HG02759 (cell line): ENCODE measurements at regions not wholly inside any gene's neighbourhood (a gene's known extent, or its start where the extent isn't known, plus 50 kb on each side); places are given as distances from the start of the nearest gene placed in this dataset.

Experiments
- ATAC-seq: cut with Tn5 transposase; IDR thresholded peaks from one replicate; pipeline ENCODE4 v1.9.1; 2021; ENCODE audit warnings: mild to moderate bottlenecking, moderate library complexity; ENCODE audit not compliant: unreplicated experiment

DNA sequence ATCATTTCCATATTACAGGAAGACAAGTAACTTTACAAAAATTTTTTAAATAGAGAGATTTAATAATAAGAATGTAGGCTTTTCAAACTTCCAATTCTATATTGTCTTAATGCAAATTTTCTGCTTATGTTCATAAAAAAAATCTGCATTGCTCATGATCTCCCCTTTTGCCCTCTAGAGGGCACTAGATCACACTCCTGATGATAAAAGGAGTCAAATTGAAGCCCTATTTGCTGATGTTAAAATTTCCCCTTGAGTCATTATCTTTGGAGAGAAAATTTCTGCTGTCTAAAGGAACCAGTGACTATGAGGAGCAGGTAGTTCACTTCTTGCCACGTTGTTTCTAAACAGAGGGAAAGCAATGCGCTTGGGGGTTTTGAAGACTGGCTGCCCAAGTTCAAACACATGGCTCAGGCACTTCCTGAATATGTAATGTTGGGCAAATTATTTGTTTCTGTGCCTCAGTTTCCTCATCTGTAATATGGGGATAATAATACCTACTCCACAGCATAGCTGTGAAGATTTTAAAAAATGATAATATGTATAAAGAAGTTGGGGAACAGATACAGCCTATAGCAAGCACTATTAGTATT, 874.2 kb downstream of the TFAP2A start:
- peak; percentile 66 for ATAC-seq

DNA sequence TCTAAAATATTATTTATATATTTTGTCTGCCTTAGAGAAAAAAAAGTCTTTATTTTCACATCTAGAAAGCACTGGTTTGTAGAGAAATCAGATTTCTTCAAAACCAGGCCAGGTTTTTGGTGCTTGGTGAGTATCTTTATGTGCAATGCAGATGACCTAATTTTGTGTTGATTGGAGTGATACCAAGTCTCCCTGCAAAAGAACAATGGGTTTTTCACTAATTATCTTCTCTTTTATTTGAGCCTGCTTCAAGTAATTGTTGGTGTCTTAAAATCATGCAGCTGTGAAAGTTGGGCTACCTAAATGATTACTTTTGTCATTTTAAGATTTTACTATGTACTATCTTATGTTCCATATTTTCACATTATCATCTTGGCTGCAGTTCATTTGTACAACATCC, 874.7 kb downstream of the TFAP2A start:
- ATAC-seq: no peak

DNA sequence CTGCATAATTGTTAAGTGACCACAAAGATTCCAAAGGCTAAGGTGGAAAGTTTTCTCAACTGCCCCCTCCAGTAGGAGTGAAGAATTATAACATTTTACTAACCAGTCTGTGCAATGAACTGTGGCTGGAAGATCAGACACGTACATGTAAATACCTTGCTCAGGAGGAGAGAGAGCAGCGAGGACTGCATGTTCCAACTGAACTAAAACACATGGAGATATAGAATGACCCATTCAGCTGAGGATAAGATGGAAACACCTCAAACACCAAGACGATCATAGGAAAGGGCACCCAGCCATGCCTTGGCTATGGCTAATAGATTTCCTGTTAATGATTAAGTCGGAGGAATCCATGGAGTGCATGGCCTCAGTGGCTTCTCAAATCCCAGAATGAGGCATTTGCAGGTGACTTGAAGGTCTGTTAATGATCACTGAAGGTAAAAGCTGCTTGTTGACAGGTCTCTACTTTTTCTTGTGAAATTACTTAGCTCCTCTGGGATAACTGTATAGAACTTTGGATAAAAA, 875.6 kb downstream of the TFAP2A start:
- no peak for ATAC-seq

DNA sequence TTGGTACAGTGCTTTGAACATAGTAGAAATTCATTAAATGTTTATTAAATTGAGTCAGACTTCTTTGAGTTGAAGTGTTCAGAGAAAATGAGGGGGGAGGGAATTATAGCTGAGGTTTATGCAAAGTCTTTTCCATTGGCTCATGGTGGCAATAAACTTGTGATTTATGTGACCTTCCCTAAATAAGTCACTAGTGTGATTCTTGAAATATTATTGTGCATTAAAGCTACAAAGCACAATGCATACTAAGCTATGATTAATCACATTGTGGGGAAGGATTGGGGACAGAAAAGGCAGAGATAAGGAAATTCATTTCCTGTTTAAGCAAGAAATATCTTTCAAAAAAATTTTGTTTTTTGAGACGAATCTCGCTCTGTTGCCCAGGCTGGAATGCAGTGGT, 877.5 kb downstream of the TFAP2A start:
- no peak for ATAC-seq

DNA sequence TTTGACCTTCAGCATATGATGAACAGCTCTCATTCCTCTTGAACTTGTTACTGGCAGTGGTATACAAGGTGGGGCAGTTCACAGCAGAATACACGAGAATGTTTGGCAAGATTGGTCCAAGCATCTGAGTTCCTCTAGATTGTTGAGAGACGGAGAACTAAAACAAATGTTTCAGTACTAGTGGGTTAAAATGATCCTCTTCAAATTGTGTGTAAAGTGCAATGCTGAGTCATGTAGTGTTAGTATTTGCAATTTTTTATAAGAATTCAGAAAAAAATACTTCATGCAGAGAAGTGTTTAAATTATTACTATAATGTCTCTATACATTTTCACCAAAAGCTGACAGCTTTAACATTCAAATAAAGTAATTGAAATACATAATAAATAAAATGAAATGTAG, 879.8 kb downstream of the TFAP2A start:
- ATAC-seq: no peak

DNA sequence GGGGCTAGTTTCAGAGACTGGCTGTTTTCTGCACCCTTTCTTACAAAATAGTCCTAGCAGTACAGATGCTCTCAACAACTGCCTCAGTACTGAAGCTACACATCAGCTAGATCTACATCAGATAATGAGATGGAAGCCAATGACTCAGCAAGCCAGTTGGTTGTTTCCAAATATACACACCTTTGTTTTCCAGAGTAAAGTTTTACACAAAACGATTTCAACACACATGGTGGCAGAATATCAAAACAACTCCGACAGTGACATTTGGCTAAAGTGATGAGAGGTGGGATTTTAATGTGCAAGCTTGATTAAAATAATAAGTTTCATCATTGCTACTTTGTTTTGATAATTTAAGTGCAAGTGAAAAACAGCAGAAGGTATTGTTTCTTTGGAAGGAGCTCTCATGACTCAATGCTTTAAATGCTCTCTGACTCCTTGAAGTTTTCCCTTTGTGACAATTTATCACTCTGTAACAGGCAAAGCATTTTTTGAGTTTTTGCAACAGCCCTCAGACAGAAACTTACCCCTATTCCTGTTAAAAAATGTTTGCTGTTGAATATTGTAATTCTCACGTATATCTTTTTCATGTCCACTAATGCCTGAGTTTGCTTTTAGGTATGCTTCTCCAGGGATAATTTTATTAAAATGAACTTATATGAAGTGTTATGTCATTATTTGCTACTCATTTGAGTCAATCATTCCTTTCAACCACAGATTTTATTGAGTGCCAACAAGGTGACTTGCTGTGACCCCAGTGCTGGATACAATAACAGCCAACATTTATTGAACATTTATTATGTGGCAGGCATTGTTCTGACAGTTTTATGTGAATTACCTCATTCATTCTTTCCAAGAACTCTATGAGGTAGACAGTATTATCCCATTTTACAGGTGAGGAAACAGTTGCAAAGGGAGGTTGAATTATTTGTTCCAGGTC, 882.0 kb downstream of the TFAP2A start:
- no peak for ATAC-seq

DNA sequence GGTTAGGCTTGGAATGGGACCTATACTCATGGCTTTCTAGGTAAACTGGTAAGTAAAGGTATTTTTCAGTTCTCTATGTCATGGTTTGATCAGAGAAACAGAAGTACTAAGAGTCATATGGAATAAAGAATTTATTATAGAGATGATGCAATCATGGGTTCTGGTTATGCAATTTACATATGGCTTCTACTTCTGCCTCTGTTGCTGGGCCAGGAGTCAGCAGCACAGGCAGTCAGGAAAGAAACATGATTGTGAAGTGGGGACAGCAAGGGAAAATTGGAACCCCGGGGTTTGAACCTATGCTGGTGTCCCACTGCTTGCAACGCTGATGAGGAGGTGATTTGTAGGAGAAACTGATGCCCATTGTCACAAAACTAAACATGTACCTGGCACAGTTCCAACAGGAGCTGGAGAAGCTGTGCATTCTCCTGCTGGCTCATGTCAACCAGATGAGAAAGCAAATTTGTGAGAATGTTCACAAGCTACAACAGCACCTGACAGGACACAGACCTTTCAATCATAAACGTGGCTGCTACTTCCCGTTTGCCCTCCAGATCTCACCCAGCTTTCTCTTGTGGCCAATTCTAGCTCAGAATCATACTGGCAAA, 887.1 kb downstream of the TFAP2A start:
- ATAC-seq: no peak

DNA sequence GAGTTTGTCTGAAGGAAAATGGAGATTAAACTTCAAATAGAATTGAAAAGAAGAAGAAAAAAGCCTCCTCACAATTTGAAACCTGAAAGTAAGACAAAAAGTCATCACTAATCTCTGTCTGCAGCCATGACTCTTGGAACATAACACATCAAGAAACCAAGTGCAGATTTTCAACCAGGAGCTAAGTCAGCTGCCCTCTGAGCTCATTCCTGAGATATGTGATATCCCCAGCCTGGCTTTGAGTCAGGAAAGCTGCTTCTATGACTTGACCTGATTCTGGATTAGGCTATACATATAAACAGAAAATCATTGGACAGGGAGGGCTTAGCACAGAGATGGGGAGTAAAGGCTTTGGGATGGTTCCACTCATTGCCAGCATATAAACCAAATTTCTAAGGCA, 891.4 kb downstream of the TFAP2A start:
- no peak for ATAC-seq

DNA sequence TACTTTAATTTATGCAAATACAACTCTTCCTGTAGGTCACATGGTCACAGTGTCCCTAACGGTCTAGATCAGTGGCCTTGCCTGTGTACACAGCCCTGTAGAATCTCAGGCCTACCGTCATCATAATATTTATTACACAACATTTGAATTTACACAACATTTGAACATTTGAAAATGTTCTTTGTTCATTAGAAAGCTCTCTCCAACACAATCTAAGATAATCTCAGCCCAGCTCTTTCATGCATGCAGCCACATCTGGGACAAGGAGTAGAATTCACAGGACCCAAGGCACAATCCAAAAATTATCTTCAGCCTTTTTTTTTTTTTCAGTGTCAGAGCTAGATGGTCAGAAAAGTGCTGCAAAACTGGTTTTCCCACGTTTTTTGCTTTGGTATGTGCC, 892.8 kb downstream of the TFAP2A start:
- no peak for ATAC-seq

DNA sequence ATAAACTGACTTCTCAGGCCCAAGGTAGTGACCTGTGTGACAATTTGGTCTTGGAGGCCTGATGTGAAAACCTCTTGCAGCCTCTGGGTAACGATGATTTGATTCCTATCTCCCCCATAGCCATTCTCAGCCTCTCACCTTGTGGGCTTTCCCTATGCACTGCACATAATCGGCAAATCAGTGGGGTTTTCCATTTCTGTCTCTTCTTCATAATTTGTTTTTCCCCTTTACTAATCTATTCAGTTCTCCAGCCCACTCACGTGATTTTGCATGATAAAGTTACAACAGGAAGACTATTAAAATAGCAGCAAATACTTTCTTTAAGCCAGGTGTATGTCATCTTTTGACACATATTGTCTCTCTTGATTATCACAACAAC, 893.7 kb downstream of the TFAP2A start:
- ATAC-seq: peak; percentile 70

DNA sequence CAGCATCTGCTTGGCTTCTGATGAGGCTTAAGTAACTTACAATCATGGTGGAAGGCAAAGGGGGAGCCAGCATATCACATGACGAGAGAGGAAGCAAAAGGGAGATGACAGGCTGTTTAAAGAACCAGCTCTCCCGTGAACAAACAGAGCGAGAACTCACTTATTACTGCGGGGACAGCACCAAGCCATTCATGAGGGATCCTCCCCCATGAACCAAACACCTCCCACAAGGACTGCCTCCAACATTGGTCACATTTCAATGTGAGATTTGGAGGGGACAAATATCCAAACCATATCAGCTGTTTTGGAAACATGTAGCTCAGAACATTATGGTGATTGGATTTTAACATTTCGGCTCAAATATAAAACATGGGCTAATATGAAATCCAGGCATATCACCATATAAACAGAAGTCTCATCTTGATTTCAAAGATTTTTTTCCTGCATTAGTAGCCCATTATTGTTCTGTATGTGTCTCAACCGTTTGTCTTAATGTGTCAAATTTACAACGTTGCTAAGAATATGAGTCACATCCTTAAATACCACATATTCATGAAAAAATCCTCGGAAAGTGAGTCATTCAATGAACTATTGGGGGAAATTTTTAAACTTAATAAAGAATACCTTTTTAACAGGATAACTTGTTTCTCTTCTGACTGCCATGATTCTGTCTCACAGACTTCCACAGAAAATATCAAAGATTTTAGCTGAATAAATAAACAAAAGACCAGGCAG, 894.3 kb downstream of the TFAP2A start:
- peak; percentile 51 for ATAC-seq

DNA sequence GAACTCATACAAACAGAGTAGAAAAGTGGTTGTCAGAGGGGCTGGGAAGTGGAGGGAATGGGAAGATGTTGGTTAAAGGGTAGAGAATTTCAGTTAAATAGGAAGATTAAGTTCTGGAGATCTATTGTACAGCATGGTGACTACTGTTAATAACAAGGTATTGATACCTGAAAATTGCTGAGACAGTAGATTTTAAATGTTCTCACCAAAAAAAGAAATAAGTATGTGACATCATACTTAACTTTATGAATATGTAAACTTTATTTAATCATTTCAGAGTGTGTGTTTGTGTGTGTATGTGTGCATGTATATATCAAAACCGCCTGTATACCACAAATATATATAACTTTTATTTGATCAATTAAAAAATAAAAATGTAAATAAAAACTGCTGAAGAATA, 896.4 kb downstream of the TFAP2A start:
- no peak for ATAC-seq

DNA sequence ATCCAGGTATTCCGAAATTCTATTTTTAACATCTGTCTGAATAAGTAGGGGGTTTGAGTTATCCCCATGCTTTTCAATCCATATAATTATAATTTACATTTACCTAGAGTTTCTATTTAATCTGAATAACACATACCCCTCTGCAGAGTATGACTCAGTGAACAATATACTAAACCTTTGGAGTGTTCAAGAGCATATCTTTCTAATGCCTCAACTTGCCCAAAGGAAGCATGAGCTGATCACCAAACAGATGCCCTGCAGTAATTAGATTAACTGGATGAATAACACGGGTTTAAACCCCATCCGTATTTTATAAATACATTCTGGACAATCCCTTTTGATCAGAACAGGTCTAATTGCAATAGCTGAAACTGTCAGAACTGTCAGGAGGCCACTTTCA, 897.1 kb downstream of the TFAP2A start:
- no peak for ATAC-seq

DNA sequence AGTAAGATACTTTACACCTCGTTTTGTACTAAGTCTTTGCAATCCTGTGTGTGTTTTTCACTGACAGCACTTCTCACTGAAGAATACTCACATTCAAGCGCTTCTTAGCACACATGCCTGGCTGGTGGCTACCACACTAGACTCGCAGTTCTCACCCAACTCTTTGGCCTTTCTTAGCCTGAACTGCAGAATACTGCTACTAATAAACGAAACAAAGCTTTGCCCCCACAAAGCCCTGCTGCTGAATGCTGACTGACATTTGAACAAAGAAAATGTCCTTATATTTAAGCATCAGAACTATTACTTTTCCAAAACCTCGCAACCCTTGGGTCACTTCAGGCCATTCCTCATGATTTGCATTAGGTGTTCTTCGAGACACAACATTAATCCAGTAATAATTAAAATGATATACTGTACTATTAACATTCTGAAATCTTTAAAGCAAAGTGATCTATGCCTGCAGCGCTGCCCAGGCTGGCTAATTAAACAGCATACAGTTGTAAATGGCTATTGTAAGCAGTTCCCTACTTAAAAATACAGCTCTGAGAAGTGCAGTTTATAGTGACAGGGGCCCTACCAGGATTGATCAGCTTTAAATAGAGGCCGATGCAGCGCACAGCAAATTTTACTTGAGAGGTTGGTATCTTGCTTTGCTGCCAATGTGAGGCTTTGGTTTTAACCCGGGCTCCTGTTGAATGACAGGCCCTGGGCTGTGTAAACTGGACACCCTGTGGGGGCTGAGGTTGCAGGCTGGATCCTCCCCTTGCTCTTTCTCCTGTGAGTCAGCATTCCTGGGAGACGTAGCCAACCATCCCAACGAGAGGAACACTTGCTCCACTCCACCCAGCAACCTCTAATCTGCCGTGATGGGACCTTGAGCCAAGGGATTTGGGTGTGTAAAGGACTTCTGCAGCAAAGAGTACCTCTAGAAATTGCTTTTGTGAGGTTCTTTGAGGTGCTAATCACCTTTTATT, 899.0 kb downstream of the TFAP2A start:
- ATAC-seq: no peak

DNA sequence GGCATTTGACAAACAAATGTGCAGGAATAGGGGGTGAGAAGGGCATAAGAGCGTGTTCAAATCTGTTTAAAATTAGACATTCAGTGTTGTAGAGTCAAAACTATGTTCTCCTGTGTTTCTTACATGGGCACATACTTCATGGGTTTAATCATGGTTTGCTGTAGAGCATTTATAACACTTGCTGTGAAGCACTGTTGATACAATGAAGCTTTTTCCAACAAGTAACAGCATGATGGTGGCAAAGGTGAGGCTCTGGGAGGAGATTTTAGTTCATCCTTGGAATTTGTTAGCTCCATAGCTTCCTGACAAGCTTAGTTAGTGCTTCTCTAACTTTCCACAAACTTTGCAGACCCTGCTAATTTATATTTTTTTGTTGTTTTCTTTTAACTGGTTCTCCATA, 900.7 kb downstream of the TFAP2A start:
- no peak for ATAC-seq

DNA sequence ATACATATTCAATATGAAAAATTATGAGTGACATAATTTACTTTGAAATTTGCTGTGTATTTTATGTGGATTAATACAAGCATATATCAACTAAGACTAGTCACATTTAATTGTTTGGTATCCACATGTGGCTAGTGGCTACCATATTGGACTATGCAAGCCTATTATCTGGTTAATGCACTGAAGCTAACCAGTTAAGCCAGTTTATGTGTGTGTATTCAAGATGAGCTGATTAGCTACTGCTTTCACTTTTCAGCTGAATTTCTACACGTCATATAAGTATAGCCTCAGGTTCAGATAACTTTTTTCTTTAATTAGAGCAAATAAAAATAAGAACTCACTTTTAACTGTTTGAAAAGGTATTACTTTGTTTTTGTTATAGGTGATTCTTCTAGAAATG, 903.7 kb downstream of the TFAP2A start:
- no peak for ATAC-seq

DNA sequence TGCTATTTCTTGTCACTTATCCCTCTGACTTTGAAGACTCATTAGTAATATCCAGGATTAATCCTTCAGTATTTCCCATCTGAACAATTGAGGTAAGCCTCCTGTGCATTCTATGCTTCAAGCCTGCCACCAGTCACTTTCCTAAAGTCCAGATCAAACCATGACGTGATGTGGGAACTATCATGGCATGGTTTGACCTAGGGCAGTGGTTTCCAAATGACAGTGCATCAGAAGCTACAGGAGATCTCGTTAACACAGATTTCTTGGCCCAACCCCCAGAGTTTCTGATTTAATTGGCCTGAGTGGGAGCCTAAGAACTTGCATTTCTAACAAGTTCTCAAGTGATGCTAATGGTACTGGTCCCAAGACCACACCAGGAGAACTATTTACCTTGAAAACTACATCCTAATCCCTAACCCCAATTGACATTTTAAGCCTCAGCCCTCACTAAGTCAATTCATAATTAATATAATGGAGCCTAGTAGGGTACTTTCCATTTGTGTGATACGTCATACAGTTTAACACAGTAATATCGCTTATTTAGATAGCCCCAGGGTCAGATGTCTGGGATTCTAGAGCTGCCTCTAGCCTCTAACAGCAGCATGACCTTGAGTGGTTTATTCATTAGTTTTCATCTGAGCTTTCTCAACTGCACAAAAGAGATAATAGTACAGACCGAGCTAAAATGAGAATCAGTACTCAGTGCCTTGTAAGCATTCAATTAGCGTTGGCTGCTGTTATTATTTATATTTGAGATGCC, 907.6 kb downstream of the TFAP2A start:
- no peak for ATAC-seq

DNA sequence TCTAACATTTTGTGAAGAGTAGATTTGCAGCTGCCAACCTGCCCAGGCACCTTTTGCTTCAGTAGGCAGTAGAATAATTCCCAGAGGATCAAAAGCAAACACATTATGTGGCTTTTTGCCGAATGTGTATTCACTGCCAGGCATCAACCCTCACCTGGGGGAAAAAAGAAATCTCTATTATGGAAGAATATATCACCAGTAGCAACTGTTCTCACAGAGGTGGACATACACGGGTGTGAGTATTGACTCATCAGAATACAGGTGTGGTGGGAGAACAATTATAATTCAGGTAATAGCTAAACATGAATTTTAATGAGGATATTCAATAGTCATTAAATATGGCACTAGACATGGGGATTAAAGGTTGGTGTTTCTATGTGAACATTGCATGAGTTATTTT, 910.7 kb downstream of the TFAP2A start:
- no peak for ATAC-seq

DNA sequence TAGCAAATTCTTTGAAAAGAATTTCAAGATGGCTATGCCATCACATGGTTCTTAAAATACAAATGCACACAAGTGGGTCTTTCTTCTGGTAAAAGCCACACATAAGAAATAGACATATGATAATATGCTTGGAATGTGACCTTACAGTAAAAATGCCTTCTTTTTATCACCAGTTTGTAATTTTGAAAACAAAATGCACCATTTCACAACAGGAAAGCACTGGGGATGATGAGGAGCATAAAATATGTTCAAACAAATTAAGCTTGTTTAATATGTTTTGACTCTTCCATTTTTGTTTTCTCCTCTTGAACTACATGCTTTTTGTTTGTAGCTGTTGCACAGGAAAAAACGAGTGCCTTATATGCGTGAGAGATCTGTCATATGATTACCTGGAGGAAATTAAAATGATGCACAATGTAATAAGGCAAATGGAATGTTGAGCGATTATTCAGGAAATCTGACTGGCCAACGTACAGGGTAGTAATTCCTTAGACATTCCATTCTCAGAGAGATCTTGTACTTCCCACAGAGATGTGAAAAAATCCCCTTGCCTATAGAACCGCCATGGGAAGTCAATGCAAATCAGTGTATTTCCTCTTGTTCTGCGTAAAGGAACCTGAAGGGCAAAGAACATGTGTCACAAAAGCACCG, 911.6 kb downstream of the TFAP2A start:
- no peak for ATAC-seq
